HG03565 (cell line): ENCODE measurements at regions not wholly inside any gene's neighbourhood (a gene's known extent, or its start where the extent isn't known, plus 50 kb on each side); places are given as distances from the start of the nearest gene placed in this dataset.
"Not testable (repeated sequence)": the region's sequence is repeated elsewhere in the genome, so short reads cannot be mapped to it uniquely, and the experiment has no call there.

Experiments
- ATAC-seq: cut with Tn5 transposase; IDR thresholded peaks from one replicate; pipeline ENCODE4 v1.9.1; 2021; ENCODE audit warnings: mild to moderate bottlenecking, moderate library complexity; ENCODE audit not compliant: unreplicated experiment

GRCh38 chr5:2094616-2094995 lies 211.9 kb upstream of the IRX4 start:
- ATAC-seq = no peak

GRCh38 chr5:2093859-2094615 lies 211.3 kb upstream of the IRX4 start:
- no peak for ATAC-seq

GRCh38 chr5:2091921-2092320 lies 209.2 kb upstream of the IRX4 start:
- no peak for ATAC-seq

- no peak for ATAC-seq
Observed at GRCh38 chr5:2087980-2088379, 205.3 kb upstream of the IRX4 start.

GRCh38 chr5:2075365-2075764 lies 192.6 kb upstream of the IRX4 start:
- ATAC-seq = no peak

GRCh38 chr5:2071562-2071961 lies 188.8 kb upstream of the IRX4 start:
- no peak for ATAC-seq

- not testable (repeated sequence) for ATAC-seq
Observed at GRCh38 chr5:2070787-2071186, 188.1 kb upstream of the IRX4 start.

GRCh38 chr5:2068531-2068930 lies 185.8 kb upstream of the IRX4 start:
- ATAC-seq = no peak

GRCh38 chr5:2066373-2066772 lies 183.6 kb upstream of the IRX4 start:
- ATAC-seq = no peak

GRCh38 chr5:2063380-2063779 lies 180.7 kb upstream of the IRX4 start:
- not testable (repeated sequence) for ATAC-seq

GRCh38 chr5:2052687-2053086 lies 170.0 kb upstream of the IRX4 start:
- no peak for ATAC-seq

GRCh38 chr5:2049876-2050275 lies 167.2 kb upstream of the IRX4 start:
- no peak for ATAC-seq

GRCh38 chr5:2048664-2049063 lies 165.9 kb upstream of the IRX4 start:
- no peak for ATAC-seq

GRCh38 chr5:2047341-2047927 lies 164.7 kb upstream of the IRX4 start:
- ATAC-seq = no peak

- ATAC-seq = no peak
Observed at GRCh38 chr5:2044041-2044440, 161.3 kb upstream of the IRX4 start.

- ATAC-seq = no peak
Observed at GRCh38 chr5:2039180-2039531, 156.4 kb upstream of the IRX4 start.

- ATAC-seq = peak; percentile 91
Observed at GRCh38 chr5:2038321-2039179, 155.8 kb upstream of the IRX4 start.

- ATAC-seq = no peak
Observed at GRCh38 chr5:2036885-2037284, 154.2 kb upstream of the IRX4 start.

- no peak for ATAC-seq
Observed at GRCh38 chr5:2032432-2032831, 149.7 kb upstream of the IRX4 start.

GRCh38 chr5:2031581-2031980 lies 148.9 kb upstream of the IRX4 start:
- no peak for ATAC-seq

GRCh38 chr5:2030131-2030530 lies 147.4 kb upstream of the IRX4 start:
- no peak for ATAC-seq

GRCh38 chr5:2029206-2029605 lies 146.5 kb upstream of the IRX4 start:
- no peak for ATAC-seq
